Ascending aorta (tissue), 2 donors: ENCODE measurements at regions not wholly inside any gene's neighbourhood (a gene's known extent, or its start where the extent isn't known, plus 50 kb on each side); places are given as distances from the start of the nearest gene placed in this dataset.
"Not testable (repeated sequence)": the region's sequence is repeated elsewhere in the genome, so short reads cannot be mapped to it uniquely, and the experiment has no call there.

Source experiments
- DNase-seq, 2 donors: peaks; one replicate each; pipeline ENCODE4 v3.0.0-alpha.2; 2019; ENCODE audit warnings: low spot score in 2 of 2
- H3K27ac ChIP-seq, 2 donors: fragments of 200-600 bp; sonication (generic); one replicate each; pipeline ENCODE4 v1.5.1; 2016 to 2017; ENCODE audit warnings: mild to moderate bottlenecking in 1 of 2
- H3K27me3 ChIP-seq: fragments of 200-600 bp; sonication (generic); one replicate; pipeline ENCODE4 v1.5.1; 2017
- H3K36me3 ChIP-seq, 2 donors: fragments of 200-600 bp; sonication (generic); one replicate each; pipeline ENCODE4 v1.5.1; 2016
- H3K4me1 ChIP-seq, 2 donors: fragments of 200-600 bp; sonication (generic); one replicate each; pipeline ENCODE4 v1.5.1; 2016 to 2017; ENCODE audit warnings: mild to moderate bottlenecking in 1 of 2
- H3K4me3 ChIP-seq, 2 donors: fragments of 200-600 bp; sonication (generic); one replicate each; pipeline ENCODE4 v1.5.1; 2016 to 2017; ENCODE audit warnings: mild to moderate bottlenecking in 1 of 2
- H3K9me3 ChIP-seq, 2 donors: fragments of 200-600 bp; sonication (generic); one replicate each; pipeline ENCODE4 v1.5.1; 2016
- intact Hi-C: fragments of 100-400 bp; cut with DNase I; formaldehyde crosslinking; loops from one replicate; pipeline ENCODE4 v1.15.1; 2023
- TF ChIP-seq, protein P1 (sequence below), 3 experiments: fragments of 200-600 bp in 2 of 3; fragments of 450-650 bp in 1 of 3; sonication (generic) in 2 of 3; IDR thresholded peaks; one replicate each; pipeline ENCODE4 v1.5.1; 2016 to 2019; ENCODE audit warnings: antibody characterized with exemption in 3 of 3, mild to moderate bottlenecking in 1 of 3, moderate library complexity in 1 of 3

- Histone ChIP-seq H3K27me3 (no peaks in the 10 kb centered on the region), H3K4me3 (no peak overlapping the region), H3K36me3 (no peaks in the 10 kb centered on the region), H3K27ac (no peak overlapping the region), H3K9me3 (peaks cover 0 to 6% of the 10 kb centered on the region in 2 donors), H3K4me1 (no peaks in the 10 kb centered on the region)
- no peak for DNase-seq
- TF ChIP-seq, protein P1, sequence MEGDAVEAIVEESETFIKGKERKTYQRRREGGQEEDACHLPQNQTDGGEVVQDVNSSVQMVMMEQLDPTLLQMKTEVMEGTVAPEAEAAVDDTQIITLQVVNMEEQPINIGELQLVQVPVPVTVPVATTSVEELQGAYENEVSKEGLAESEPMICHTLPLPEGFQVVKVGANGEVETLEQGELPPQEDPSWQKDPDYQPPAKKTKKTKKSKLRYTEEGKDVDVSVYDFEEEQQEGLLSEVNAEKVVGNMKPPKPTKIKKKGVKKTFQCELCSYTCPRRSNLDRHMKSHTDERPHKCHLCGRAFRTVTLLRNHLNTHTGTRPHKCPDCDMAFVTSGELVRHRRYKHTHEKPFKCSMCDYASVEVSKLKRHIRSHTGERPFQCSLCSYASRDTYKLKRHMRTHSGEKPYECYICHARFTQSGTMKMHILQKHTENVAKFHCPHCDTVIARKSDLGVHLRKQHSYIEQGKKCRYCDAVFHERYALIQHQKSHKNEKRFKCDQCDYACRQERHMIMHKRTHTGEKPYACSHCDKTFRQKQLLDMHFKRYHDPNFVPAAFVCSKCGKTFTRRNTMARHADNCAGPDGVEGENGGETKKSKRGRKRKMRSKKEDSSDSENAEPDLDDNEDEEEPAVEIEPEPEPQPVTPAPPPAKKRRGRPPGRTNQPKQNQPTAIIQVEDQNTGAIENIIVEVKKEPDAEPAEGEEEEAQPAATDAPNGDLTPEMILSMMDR (IDR thresholded peaks at IDR 0.05): no peak
- intact Hi-C loops: loop anchor here (5.0 kb wide), 1 partner anchor 79 kb away; no protein-coding TSS in a partner anchor
These were observed 886.2 kb upstream of the NRXN1 start for GRCh38 chr2:51918113-51918512.

GRCh38 chr2:51903728-51904127, 871.8 kb upstream of the NRXN1 start:
- Histone ChIP-seq H3K4me3 (no peak overlapping the region), H3K36me3 (no peaks in the 10 kb centered on the region), H3K4me1 (no peaks in the 10 kb centered on the region), H3K9me3 (no peaks in the 10 kb centered on the region), H3K27ac (no peak overlapping the region), H3K27me3 (no peaks in the 10 kb centered on the region)
- no peak for DNase-seq
- TF ChIP-seq, protein P1 (IDR thresholded peaks at IDR 0.05): no peak
- intact Hi-C loops: no loop called here

GRCh38 chr2:51899643-51900042, 867.7 kb upstream of the NRXN1 start:
- DNase-seq: no peak
- intact Hi-C loops: no loop called here
- TF ChIP-seq, protein P1 (IDR thresholded peaks at IDR 0.05): no peak
- no peaks in the 10 kb centered on the region for H3K36me3 ChIP-seq
- H3K4me1 ChIP-seq: no peaks in the 10 kb centered on the region
- H3K9me3 ChIP-seq: no peaks in the 10 kb centered on the region
- no peak overlapping the region for H3K27ac ChIP-seq
- no peak overlapping the region for H3K4me3 ChIP-seq
- H3K27me3 ChIP-seq: no peaks in the 10 kb centered on the region

- intact Hi-C loops, H3K27me3 ChIP-seq, DNase-seq, H3K4me3 ChIP-seq, H3K9me3 ChIP-seq, H3K4me1 ChIP-seq, H3K27ac ChIP-seq, H3K36me3 ChIP-seq: not testable (repeated sequence)
These were observed 862.7 kb upstream of the NRXN1 start for GRCh38 chr2:51894584-51894983.

DNA sequence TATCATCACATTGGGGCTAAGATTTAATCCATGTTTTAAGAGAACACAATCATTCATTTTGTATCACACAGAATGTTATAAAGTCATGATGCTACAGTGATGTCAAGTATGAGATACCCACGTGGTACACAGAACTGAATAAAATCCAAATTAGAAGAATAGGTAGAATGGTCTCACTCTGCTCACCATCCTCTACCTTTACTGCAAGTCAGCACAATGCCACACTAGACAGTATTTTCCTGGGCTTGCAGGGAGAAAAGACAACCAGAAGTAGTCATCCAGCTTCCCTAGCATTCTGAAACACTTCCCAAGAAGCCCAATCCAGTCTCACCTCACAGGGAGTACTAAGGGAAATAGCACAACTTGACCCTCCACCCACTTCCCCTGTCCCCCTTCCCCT, 856.2 kb upstream of the NRXN1 start:
- Histone ChIP-seq H3K9me3 (no peaks in the 10 kb centered on the region), H3K4me1 (no peaks in the 10 kb centered on the region), H3K27ac (no peak overlapping the region), H3K36me3 (no peaks in the 10 kb centered on the region), H3K27me3 (no peaks in the 10 kb centered on the region), H3K4me3 (no peak overlapping the region)
- intact Hi-C loops: no loop called here
- DNase-seq: no peak
- TF ChIP-seq, protein P1 (IDR thresholded peaks at IDR 0.05): no peak

DNA sequence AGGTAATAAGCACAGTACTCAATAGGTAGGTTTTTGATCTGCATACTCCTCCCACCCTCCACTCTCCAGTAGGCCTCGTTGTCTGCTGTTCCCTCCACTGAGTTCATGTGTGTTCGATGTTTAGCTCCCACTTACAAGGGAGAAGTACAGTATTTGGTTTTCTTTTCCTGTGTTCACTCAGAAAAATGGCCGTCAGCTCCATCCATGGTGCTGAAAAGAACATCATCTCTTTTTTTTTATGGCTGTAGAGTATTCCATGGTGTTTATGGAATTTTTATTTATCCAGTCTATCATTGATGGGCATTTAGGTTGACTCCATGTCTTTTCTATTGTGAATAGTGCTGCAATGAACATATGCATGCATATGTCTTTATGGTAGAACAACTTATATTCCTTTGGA, 849.7 kb upstream of the NRXN1 start:
- Histone ChIP-seq H3K9me3 (peaks cover 4 to 11% of the 10 kb centered on the region in 2 donors), H3K4me1 (no peaks in the 10 kb centered on the region), H3K36me3 (no peaks in the 10 kb centered on the region), H3K27me3 (no peaks in the 10 kb centered on the region), H3K4me3 (no peak overlapping the region), H3K27ac (no peak overlapping the region)
- intact Hi-C loops: no loop called here
- TF ChIP-seq, protein P1 (IDR thresholded peaks at IDR 0.05): no peak
- no peak for DNase-seq
